GM12873 (cell line): ENCODE measurements at regions not wholly inside any gene's neighbourhood (a gene's known extent, or its start where the extent isn't known, plus 50 kb on each side); places are given as distances from the start of the nearest gene placed in this dataset.

Experiments used
- CTCF ChIP-seq: IDR thresholded peaks from 2 replicates; pipeline ENCODE4 v1.5.1; 2012; ENCODE audit warnings: low read depth, mild to moderate bottlenecking, moderate library complexity, low read length, control low read depth; ENCODE audit not compliant: insufficient read depth; ENCODE audit errors: missing control alignments

GRCh38 chr14:22333422-22334274 is 255.4 kb downstream of the DAD1 start:
- TF ChIP-seq CTCF: no peak

- no peak for TF ChIP-seq CTCF
These were observed 256.2 kb downstream of the DAD1 start for GRCh38 chr14:22332686-22333421.

- no peak for TF ChIP-seq CTCF
These were observed 259.7 kb downstream of the DAD1 start for GRCh38 chr14:22329371-22329770.

- TF ChIP-seq CTCF: no peak
These were observed 263.2 kb downstream of the DAD1 start for GRCh38 chr14:22325676-22326400.

- no peak for TF ChIP-seq CTCF
These were observed 268.7 kb downstream of the DAD1 start for GRCh38 chr14:22320362-22320750.

GRCh38 chr14:22319526-22320361 is 269.3 kb downstream of the DAD1 start:
- peak; percentile 73 for TF ChIP-seq CTCF
